DMS53 (cell line): ENCODE measurements at regions not wholly inside any gene's neighbourhood (a gene's known extent, or its start where the extent isn't known, plus 50 kb on each side); places are given as distances from the start of the nearest gene placed in this dataset.

Experiments used
- DNase-seq: peaks from one replicate; lab custom pipeline; 2025; lab: John Stamatoyannopoulos, UW

DNA sequence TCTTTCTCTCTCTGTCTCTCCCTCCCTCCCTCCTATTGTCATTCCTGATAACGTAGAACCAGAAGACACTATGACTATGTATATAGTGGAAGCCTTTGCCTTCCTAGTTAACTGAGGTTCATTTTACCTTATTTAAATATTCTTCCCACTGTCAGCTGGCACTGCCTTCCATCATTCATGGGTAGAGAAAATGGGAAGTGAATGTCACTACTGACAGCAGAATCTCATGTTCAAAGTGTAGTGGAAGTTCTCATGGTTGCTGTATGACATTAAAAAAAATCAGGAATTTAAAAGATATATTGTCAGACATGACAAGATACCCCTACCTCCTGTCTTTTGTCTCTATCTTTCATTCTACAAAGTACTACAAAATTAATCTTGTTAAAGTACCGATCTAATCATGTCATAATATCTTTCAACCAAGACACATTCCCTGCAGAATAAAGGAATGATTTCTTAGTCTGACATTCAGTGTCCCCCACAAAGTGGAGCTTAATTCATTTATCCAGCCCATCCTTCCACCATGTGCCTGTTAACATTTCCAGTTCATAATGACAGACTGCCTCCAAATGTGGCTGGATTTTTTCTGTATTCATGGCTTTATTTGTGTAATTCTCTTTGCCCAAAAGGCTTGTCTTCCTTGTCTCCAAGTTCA, 250.1 kb upstream of the CDH20 start:
- no peak for DNase-seq

DNA sequence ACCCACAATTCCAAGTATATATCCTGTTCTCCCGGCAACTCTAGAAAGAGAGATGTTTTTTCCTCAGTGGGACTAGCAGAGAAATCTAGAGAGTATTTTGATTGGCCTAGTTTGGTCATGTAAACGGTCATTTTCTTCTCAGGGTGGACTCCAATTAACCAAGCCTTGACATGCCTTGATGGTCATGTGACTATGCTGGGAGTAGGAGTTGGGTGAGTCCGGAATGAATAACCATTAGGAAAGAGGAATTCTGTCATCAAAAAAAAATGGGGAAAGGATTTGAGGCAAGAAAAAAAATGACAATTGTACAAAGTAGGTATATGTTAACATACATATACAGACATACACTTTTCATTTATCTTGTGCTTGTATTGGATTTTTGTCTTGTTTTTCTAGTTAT, 248.2 kb upstream of the CDH20 start:
- no peak for DNase-seq

DNA sequence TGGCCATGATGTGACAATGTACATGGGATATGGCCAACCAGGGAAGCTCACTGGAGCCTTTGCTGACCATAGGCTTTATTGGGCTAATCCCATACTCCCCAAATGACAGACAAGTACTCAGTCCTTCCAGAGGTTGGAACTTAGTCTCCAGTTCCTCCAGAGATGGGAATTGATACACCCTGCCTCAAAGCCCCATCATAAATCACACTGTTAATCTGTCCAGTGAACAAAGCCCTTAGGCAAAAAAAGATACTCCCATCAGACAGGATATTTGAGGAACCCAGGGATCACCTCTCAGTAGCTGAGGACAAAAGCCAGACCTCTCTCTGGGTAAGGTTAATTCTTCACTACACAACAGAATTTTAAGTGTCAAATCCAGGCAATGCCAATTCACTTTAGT, 247.5 kb upstream of the CDH20 start:
- DNase-seq = no peak

DNA sequence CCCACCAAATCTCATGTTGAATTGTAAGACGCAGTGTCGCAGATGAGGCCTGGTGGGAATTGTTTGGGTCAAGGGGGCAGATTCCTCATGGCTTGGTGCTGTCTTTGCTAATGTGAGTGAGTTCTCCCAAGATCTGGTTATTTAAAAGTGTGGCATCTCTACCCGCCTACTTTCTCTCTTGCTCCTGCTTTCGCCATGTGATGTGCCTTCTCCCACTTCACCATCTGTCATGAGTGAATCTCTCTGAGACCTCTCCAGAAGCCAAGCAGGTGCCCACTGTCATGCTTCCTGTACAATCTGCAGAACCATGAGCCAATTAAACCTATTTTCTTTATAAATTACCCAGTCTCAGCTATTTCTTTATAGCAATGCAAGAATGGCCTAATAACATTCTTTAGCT, 246.6 kb upstream of the CDH20 start:
- no peak for DNase-seq

GRCh38 chr18:61091379-61091778, 241.9 kb upstream of the CDH20 start:
- DNase-seq = no peak

- no peak for DNase-seq
These were observed 239.3 kb upstream of the CDH20 start for GRCh38 chr18:61093965-61094364.

DNA sequence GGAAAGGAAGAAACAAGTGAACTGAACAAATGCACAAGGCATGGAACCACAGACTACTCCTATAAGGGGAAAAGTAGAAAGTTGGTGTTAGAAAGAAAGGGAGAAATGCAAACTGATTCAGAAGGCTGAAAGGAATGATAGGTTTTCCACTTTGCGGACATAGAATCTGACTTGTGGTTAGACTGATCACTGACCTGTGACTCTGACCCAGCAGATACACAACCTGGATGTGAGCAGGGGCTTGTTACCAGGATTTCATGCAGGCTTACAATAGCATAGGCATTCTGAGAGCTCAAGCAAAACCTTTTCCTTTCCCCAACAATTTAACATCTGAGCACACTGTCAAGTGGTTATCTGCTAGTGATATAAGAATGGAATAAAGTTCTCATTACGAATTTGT, 237.0 kb upstream of the CDH20 start:
- DNase-seq = no peak

GRCh38 chr18:61107113-61107512, 226.1 kb upstream of the CDH20 start:
- DNase-seq = no peak

GRCh38 chr18:61108706-61109105, 224.5 kb upstream of the CDH20 start:
- no peak for DNase-seq

GRCh38 chr18:61123309-61123708, 209.9 kb upstream of the CDH20 start:
- no peak for DNase-seq

- peak; percentile 43 for DNase-seq
These were observed 205.3 kb upstream of the CDH20 start for GRCh38 chr18:61127714-61128467.

GRCh38 chr18:61129001-61129400, 204.2 kb upstream of the CDH20 start:
- no peak for DNase-seq

DNA sequence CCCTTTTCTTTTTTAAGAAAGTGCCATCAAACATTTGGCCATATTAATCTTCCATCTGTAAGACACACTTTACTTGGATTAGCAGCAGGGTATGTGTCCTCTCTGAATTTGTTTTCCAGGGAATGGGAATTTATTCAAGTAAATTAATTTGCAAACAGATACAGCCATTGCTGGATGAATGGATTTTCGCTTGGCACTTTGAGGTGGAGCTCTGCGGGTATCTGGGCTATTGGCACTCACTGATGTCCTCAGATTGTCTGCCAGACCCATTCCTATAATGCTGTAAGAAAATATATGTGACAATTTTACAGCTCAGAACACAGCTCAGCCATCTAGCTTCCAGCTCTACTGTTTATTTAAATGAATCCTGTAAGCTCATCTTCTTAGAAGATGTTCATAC, 201.2 kb upstream of the CDH20 start:
- no peak for DNase-seq

- DNase-seq = no peak
These were observed 199.4 kb upstream of the CDH20 start for GRCh38 chr18:61133783-61134182.

GRCh38 chr18:61136711-61137251, 196.4 kb upstream of the CDH20 start:
- DNase-seq = no peak

DNA sequence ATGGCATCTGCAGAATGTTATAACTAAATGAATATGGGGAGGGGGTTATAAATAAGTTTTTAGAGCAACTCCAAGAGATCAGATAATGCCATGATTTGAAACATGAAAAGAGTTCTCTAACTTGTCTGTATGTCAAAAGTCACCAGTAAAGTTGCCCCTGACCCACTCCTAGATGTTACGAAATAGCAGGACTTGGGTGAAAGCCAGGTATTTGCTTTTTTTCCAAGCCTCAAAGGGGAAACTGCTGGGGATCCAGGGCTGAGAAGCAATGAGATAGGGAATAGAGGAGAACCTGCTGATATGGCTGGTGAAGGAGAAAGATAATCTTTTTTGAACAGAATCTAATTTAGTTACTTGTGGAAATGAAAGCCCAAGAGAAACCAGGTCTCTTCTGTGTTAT, 191.5 kb upstream of the CDH20 start:
- no peak for DNase-seq

GRCh38 chr18:61148322-61148721, 184.9 kb upstream of the CDH20 start:
- DNase-seq = no peak

GRCh38 chr18:61149786-61150185, 183.4 kb upstream of the CDH20 start:
- no peak for DNase-seq

DNA sequence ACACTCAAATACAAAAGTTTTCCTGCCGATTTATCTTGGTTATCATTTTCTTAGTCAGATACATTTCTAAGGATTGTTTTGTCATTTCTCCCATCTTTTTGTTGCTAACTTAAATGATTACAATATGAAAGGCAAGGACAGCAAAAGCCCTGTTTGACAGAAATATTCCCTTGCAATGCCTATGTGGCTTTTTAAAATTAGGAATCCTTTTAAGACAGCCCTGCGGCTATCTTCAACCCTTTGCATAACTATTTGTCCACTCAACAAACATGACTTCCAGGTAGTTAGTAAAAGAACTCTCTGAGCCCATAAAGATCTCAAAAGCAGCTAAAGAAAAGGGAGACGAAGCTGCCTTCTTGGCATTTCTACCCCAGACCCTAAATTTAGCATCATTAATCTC, 179.7 kb upstream of the CDH20 start:
- no peak for DNase-seq

GRCh38 chr18:61154866-61155265, 178.4 kb upstream of the CDH20 start:
- DNase-seq = no peak

DNA sequence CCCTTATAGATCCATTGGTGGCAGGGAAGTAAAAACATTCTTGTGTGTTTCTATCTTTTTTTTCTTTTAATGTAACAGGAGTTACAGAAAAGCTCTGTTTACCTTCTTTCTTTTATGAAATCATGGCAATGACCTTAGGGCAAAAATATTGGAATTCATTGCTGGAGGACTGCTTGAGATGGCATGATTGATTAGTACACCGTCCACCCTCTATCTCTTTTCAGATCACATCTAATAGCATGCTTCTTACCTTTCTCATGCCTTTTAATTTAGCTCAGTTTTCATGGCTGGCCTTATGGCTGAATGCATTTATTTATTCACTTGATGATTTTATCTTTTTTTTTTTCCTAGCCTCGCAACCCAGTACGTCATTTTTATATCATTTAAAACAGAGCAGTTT, 177.6 kb upstream of the CDH20 start:
- no peak for DNase-seq

DNA sequence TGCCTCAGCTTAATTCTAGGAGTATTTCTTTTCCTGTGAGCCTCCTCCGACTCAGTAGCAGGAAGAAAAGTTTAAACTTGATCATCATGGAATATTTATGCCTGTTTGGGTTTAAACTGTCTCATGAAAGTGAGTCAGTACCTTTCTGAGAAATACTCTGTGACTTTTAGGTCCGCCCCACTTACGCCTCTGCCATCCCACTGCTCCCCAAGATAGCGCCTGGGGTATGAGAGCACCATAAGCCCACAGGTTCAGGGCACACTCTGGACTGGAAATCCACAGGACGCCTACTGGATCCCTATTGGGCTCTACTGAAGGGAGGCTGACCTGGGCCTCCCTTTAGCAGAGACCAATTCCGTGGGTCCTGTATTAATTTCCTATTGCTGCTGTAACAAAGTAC, 175.8 kb upstream of the CDH20 start:
- DNase-seq = no peak

DNA sequence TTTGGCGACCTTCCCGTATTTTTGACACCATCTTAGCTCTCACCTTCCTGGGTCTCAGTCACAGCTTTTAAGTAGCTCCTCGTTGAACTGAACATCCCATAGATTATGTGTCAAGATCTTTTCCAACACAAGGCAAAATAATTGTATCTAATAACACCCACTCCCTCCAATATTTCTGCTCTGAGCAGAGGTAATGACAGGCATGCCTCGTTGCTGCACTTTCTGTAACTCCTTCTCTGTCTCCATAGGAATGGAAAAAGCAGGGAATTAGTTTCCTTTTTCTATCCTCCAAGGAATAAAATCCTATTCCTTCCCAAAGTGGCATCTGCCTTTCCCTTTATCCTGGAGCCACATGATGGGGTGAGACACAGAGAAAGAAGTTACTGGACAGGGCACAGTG, 174.0 kb upstream of the CDH20 start:
- no peak for DNase-seq

DNA sequence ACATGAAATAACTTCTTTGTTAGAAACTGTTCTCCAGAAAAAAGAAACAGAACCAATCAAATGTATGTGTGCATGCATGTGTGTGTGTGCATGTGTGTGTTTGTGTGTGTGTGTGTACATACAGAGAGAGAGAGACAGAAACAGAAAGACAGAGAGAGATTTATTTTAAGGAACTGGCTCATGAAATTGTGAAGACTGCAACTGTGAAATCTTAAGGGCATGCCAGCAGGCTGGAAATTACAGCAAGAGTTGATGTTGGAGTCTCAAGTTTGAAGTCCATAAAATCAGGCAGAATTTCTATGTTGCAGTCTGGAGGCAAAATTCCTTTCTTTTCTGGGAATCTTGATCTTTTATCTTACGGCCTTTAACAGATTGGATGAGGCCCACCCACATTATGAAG, 168.9 kb upstream of the CDH20 start:
- no peak for DNase-seq
